ENCODE measurements at regions not wholly inside any gene's neighbourhood (a gene's known extent, or its start where the extent isn't known, plus 50 kb on each side); places are given as distances from the start of the nearest gene placed in this dataset.

GRCh38 chr7:85306115-85306514, 119.3 kb upstream of the SEMA3D start:
- H3K27ac ChIP-seq (ENCODE audit: low read depth, low read length), result no peak overlapping the region
- no peaks in the 10 kb centered on the region for H3K36me3 ChIP-seq (ENCODE audit: control insufficient read depth in 2 of 3, insufficient read depth in 3 of 3, low read length in 3 of 3)
- H3K9me3 Mint-ChIP-seq, result peaks cover 0 to 9% (median 0%) of the 10 kb centered on the region in 11 donors
- no peak overlapping the region for H3K4me3 Mint-ChIP-seq
- no peaks in the 10 kb centered on the region for H3K4me1 Mint-ChIP-seq
- H3K9me3 ChIP-seq (ENCODE audit: control insufficient read depth in 2 of 3, low read length in 3 of 3), result no peaks in the 10 kb centered on the region
- ChIA-PET POLR2A (no interaction called here), CTCF (no interaction called here)
- H3K27ac Mint-ChIP-seq, result no peak overlapping the region
- DNase-seq, result no peak
- no peak for ATAC-seq
- no peaks in the 10 kb centered on the region for H3K36me3 Mint-ChIP-seq
- no peaks in the 10 kb centered on the region for H3K27me3 Mint-ChIP-seq
- intact Hi-C loops (cut with micrococcal nuclease), result no loop called here
- H3K27me3 ChIP-seq (ENCODE audit: control insufficient read depth in 2 of 2, insufficient read depth in 2 of 2, low read length in 2 of 2), result no peaks in the 10 kb centered on the region
- no peak overlapping the region for H3K4me3 ChIP-seq (ENCODE audit: low read length)
- no peaks in the 10 kb centered on the region for H3K4me1 ChIP-seq (ENCODE audit: control insufficient read depth in 2 of 2, insufficient read depth in 2 of 2, low read length in 2 of 2)

DNA sequence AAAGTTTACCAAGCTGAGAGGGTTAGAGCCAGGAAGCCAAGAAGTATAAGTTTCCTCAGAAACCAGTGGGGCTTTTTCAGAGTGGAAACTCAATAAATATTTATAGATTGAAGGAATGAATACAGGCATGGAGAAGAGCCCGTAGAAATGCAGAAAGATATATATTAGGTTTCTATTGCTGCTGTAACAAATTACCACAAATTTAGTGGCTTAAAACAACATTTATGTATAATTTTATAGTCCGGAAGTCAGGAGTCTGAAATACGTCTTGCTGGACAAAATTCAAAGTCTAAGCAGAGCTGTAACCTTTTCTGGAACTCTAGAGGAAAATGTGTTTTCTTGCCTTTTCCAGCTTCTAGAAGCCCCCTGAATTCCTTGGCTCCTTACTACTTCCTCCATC, 107.3 kb upstream of the SEMA3D start:
- no peaks in the 10 kb centered on the region for H3K9me3 ChIP-seq (ENCODE audit: control insufficient read depth in 2 of 3, low read length in 3 of 3)
- H3K27ac Mint-ChIP-seq, result no peak overlapping the region
- H3K36me3 Mint-ChIP-seq, result no peaks in the 10 kb centered on the region
- H3K27ac ChIP-seq (ENCODE audit: low read depth, low read length), result no peak overlapping the region
- no peaks in the 10 kb centered on the region for H3K4me1 ChIP-seq (ENCODE audit: control insufficient read depth in 2 of 2, insufficient read depth in 2 of 2, low read length in 2 of 2)
- H3K4me1 Mint-ChIP-seq, result no peaks in the 10 kb centered on the region
- no peak for DNase-seq
- no peak overlapping the region for H3K4me3 Mint-ChIP-seq
- H3K27me3 Mint-ChIP-seq, result no peaks in the 10 kb centered on the region
- H3K36me3 ChIP-seq (ENCODE audit: control insufficient read depth in 2 of 3, insufficient read depth in 3 of 3, low read length in 3 of 3), result no peaks in the 10 kb centered on the region
- POLR2A ChIA-PET, result no interaction called here
- H3K4me3 ChIP-seq (ENCODE audit: low read length), result no peak overlapping the region
- H3K27me3 ChIP-seq (ENCODE audit: control insufficient read depth in 2 of 2, insufficient read depth in 2 of 2, low read length in 2 of 2), result no peaks in the 10 kb centered on the region
- ATAC-seq, result no peak
- intact Hi-C loops (cut with micrococcal nuclease), result no loop called here
- CTCF ChIA-PET, result no interaction called here
- H3K9me3 Mint-ChIP-seq, result peaks cover 0 to 9% (median 2%) of the 10 kb centered on the region in 11 donors

GRCh38 chr7:85292908-85293576, 106.2 kb upstream of the SEMA3D start:
- H3K27ac ChIP-seq (ENCODE audit: low read depth, low read length), result no peak overlapping the region
- ATAC-seq (no peak), DNase-seq (no peak)
- ChIA-PET CTCF (no interaction called here), POLR2A (no interaction called here)
- no peaks in the 10 kb centered on the region for H3K36me3 ChIP-seq (ENCODE audit: control insufficient read depth in 2 of 3, insufficient read depth in 3 of 3, low read length in 3 of 3)
- Mint-ChIP-seq H3K4me3 (no peak overlapping the region), H3K27ac (no peak overlapping the region), H3K27me3 (no peaks in the 10 kb centered on the region), H3K4me1 (no peaks in the 10 kb centered on the region), H3K9me3 (peaks cover 0 to 9% (median 2%) of the 10 kb centered on the region in 11 donors), H3K36me3 (no peaks in the 10 kb centered on the region)
- no peaks in the 10 kb centered on the region for H3K27me3 ChIP-seq (ENCODE audit: control insufficient read depth in 2 of 2, insufficient read depth in 2 of 2, low read length in 2 of 2)
- H3K9me3 ChIP-seq (ENCODE audit: control insufficient read depth in 2 of 3, low read length in 3 of 3), result no peaks in the 10 kb centered on the region
- no peak overlapping the region for H3K4me3 ChIP-seq (ENCODE audit: low read length)
- intact Hi-C loops (cut with micrococcal nuclease), result no loop called here
- H3K4me1 ChIP-seq (ENCODE audit: control insufficient read depth in 2 of 2, insufficient read depth in 2 of 2, low read length in 2 of 2), result no peaks in the 10 kb centered on the region

- no peak for DNase-seq
- no peak overlapping the region for H3K4me3 ChIP-seq (ENCODE audit: low read length)
- intact Hi-C loops (cut with micrococcal nuclease), result no loop called here
- Mint-ChIP-seq H3K27ac (no peak overlapping the region), H3K9me3 (peaks cover 0 to 4% (median 0%) of the 10 kb centered on the region in 11 donors), H3K36me3 (no peaks in the 10 kb centered on the region), H3K27me3 (no peaks in the 10 kb centered on the region), H3K4me3 (no peak overlapping the region), H3K4me1 (no peaks in the 10 kb centered on the region)
- no peaks in the 10 kb centered on the region for H3K36me3 ChIP-seq (ENCODE audit: control insufficient read depth in 2 of 3, insufficient read depth in 3 of 3, low read length in 3 of 3)
- no peak for ATAC-seq
- H3K27me3 ChIP-seq (ENCODE audit: control insufficient read depth in 2 of 2, insufficient read depth in 2 of 2, low read length in 2 of 2), result no peaks in the 10 kb centered on the region
- no peak overlapping the region for H3K27ac ChIP-seq (ENCODE audit: low read depth, low read length)
- POLR2A ChIA-PET, result no interaction called here
- H3K4me1 ChIP-seq (ENCODE audit: control insufficient read depth in 2 of 2, insufficient read depth in 2 of 2, low read length in 2 of 2), result no peaks in the 10 kb centered on the region
- CTCF ChIA-PET, result no interaction called here
- H3K9me3 ChIP-seq (ENCODE audit: control insufficient read depth in 2 of 3, low read length in 3 of 3), result no peaks in the 10 kb centered on the region
These were observed 103.4 kb upstream of the SEMA3D start for GRCh38 chr7:85290269-85290668.

GRCh38 chr7:85289279-85289678, 102.4 kb upstream of the SEMA3D start:
- no peak overlapping the region for H3K27ac ChIP-seq (ENCODE audit: low read depth, low read length)

DNA sequence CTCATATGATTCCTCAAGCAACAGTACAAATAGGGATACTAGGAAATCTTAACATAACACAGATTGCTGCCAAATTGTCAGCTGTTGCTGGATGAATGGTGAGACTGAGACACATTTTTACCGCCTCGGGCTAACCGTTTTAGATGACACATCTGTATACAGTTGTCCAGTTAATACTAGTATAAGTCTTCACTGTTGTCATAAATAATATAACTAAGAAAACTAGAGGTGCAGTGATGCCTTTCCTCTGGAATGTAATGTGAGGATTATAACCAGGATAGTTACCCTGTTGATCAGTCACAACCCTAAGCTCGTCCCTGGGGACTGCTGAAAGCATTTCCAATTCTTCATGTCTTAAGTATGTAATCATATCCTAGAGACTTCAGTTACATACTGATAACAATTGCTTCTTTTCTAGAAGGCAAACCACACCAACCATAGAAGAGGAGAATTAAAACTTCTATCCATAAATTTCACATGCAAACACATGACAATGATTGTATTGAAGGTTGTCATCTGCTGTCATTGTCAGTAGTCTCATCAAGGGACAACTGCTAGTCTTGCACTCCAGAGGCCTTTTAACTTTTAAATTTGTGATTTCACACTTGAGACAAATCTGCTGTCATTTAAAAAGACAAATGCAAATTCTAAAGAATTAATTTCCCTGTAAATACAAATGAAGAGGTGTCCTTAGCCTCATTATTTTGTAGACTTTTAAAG, 100.4 kb upstream of the SEMA3D start:
- H3K27me3 ChIP-seq (ENCODE audit: control insufficient read depth in 2 of 2, insufficient read depth in 2 of 2, low read length in 2 of 2), result no peaks in the 10 kb centered on the region
- H3K4me3 ChIP-seq (ENCODE audit: low read length), result no peak overlapping the region
- no peaks in the 10 kb centered on the region for H3K4me1 Mint-ChIP-seq
- H3K9me3 ChIP-seq (ENCODE audit: control insufficient read depth in 2 of 3, low read length in 3 of 3), result no peaks in the 10 kb centered on the region
- ATAC-seq (no peak), DNase-seq (no peak)
- H3K4me3 Mint-ChIP-seq, result no peak overlapping the region
- no peaks in the 10 kb centered on the region for H3K36me3 Mint-ChIP-seq
- H3K4me1 ChIP-seq (ENCODE audit: control insufficient read depth in 2 of 2, insufficient read depth in 2 of 2, low read length in 2 of 2), result no peaks in the 10 kb centered on the region
- intact Hi-C loops (cut with micrococcal nuclease), result no loop called here
- no peaks in the 10 kb centered on the region for H3K27me3 Mint-ChIP-seq
- H3K36me3 ChIP-seq (ENCODE audit: control insufficient read depth in 2 of 3, insufficient read depth in 3 of 3, low read length in 3 of 3), result no peaks in the 10 kb centered on the region
- no peaks in the 10 kb centered on the region for H3K9me3 Mint-ChIP-seq
- H3K27ac Mint-ChIP-seq, result no peak overlapping the region
- ChIA-PET POLR2A (no interaction called here), CTCF (no interaction called here)
- no peak overlapping the region for H3K27ac ChIP-seq (ENCODE audit: low read depth, low read length)

More at GRCh38 chr7:85289279-85289678, 102.4 kb upstream of the SEMA3D start:
- Mint-ChIP-seq H3K4me1 (no peaks in the 10 kb centered on the region), H3K4me3 (no peak overlapping the region), H3K36me3 (no peaks in the 10 kb centered on the region), H3K27me3 (no peaks in the 10 kb centered on the region), H3K9me3 (peaks cover 0 to 4% (median 0%) of the 10 kb centered on the region in 11 donors), H3K27ac (no peak overlapping the region)
- intact Hi-C loops (cut with micrococcal nuclease), result no loop called here
- Histone ChIP-seq H3K9me3 (ENCODE audit: control insufficient read depth in 2 of 3, low read length in 3 of 3) (no peaks in the 10 kb centered on the region), H3K27me3 (ENCODE audit: control insufficient read depth in 2 of 2, insufficient read depth in 2 of 2, low read length in 2 of 2) (no peaks in the 10 kb centered on the region), H3K36me3 (ENCODE audit: control insufficient read depth in 2 of 3, insufficient read depth in 3 of 3, low read length in 3 of 3) (no peaks in the 10 kb centered on the region), H3K4me3 (ENCODE audit: low read length) (no peak overlapping the region), H3K4me1 (ENCODE audit: control insufficient read depth in 2 of 2, insufficient read depth in 2 of 2, low read length in 2 of 2) (no peaks in the 10 kb centered on the region)
- no peak for DNase-seq
- ATAC-seq, result no peak
- POLR2A ChIA-PET, result no interaction called here
- CTCF ChIA-PET, result no interaction called here

DNA sequence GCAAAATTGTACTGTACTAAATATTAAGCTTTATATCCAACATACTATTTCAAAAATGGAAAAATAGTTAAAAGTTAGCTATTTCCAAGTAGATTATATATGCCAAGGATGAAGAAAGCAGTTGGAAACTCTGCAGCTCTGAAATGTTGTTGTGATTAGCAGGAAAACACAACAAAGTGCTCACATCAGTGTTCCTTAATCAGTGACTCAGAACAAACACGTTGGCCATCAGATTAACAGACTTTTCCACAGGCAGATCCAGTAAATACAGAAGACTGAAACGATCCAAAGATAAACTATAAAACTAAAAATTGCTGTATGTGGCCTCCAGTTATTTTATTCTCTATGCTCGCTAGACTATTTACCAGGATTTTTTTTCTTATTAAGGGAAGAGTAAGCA, 99.6 kb upstream of the SEMA3D start:
- no peaks in the 10 kb centered on the region for H3K36me3 ChIP-seq (ENCODE audit: control insufficient read depth in 2 of 3, insufficient read depth in 3 of 3, low read length in 3 of 3)
- intact Hi-C loops (cut with micrococcal nuclease), result no loop called here

More for the DNA sequence above, 99.6 kb upstream of the SEMA3D start:
- no peaks in the 10 kb centered on the region for H3K4me1 Mint-ChIP-seq
- no peak overlapping the region for H3K4me3 Mint-ChIP-seq
- no peak overlapping the region for H3K4me3 ChIP-seq (ENCODE audit: low read length)
- H3K4me1 ChIP-seq (ENCODE audit: control insufficient read depth in 2 of 2, insufficient read depth in 2 of 2, low read length in 2 of 2), result no peaks in the 10 kb centered on the region
- ChIA-PET POLR2A (no interaction called here), CTCF (no interaction called here)
- H3K9me3 ChIP-seq (ENCODE audit: control insufficient read depth in 2 of 3, low read length in 3 of 3), result no peaks in the 10 kb centered on the region
- DNase-seq, result no peak
- no peaks in the 10 kb centered on the region for H3K36me3 Mint-ChIP-seq
- no peak overlapping the region for H3K27ac Mint-ChIP-seq
- ATAC-seq, result no peak
- no peaks in the 10 kb centered on the region for H3K27me3 Mint-ChIP-seq
- H3K27ac ChIP-seq (ENCODE audit: low read depth, low read length), result no peak overlapping the region
- no peaks in the 10 kb centered on the region for H3K27me3 ChIP-seq (ENCODE audit: control insufficient read depth in 2 of 2, insufficient read depth in 2 of 2, low read length in 2 of 2)
- H3K9me3 Mint-ChIP-seq, result no peaks in the 10 kb centered on the region

All from naive thymus-derived CD4-positive, alpha-beta T cell (primary cell).